HepG2 (cell line): ENCODE measurements at regions not wholly inside any gene's neighbourhood (a gene's known extent, or its start where the extent isn't known, plus 50 kb on each side); places are given as distances from the start of the nearest gene placed in this dataset.

Source experiments
- ATAC-seq: fragments of 200-7000 bp; cut with Tn5 transposase; 3 replicates; pipeline ENCODE4 v1.9.1; 2020; ENCODE audit warnings: mild to moderate bottlenecking, moderate library complexity
- BruUV-seq: library from RNA; stranded (reverse); fragments of 400-500 nt; replicated peaks from 2 replicates; lab custom pipeline; 2021; lab: Mats Ljungman, UMichigan
- CTCF ChIA-PET: fragments of 300-600 bp; formaldehyde crosslinking; extraction: SDS; loops from one replicate; lab custom pipeline; 2021; ENCODE audit warnings: low total read pairs, inconsistent platforms, low intra/inter-chr PET ratio; lab: Yijun Ruan, JAX
- POLR2A ChIA-PET: fragments of 350-600 bp; sonication (Branson Sonifier 250); formaldehyde crosslinking; loops from one replicate; lab custom pipeline; 2020; ENCODE audit warnings: antibody characterized with exemption, inconsistent platforms; lab: Yijun Ruan, JAX
- DNase-seq: peaks from one replicate; pipeline ENCODE4 v3.0.0-alpha.2; 2015; ENCODE audit warnings: low spot score
- FAIRE-seq: peaks from 3 replicates; lab custom pipeline; 2011; peaks lifted over from hg19 to GRCh38; lab: Jason Lieb, UNC
- H2AFZ ChIP-seq: one replicate; pipeline ENCODE4 v1.6.1; 2011; ENCODE audit warnings: low read length, inconsistent platforms
- H3K27ac ChIP-seq: fragments of 300-600 bp; 3 replicates; pipeline ENCODE4 v1.8.0; 2011; ENCODE audit warnings: mixed run types, mild to moderate bottlenecking, mixed read lengths, low read length, inconsistent platforms; ENCODE audit not compliant: insufficient read depth; ENCODE audit errors: extremely low read length
- H3K27me3 ChIP-seq, 2 experiments: fragments of 200-600 bp in 1 of 2; 2 replicates in 1 of 2; 3 replicates in 1 of 2; pipeline versions ENCODE4 v1.6.0 to v1.8.0; 2011; ENCODE audit warnings: low read length in 2 of 2, mild to moderate bottlenecking in 2 of 2, moderate library complexity in 2 of 2, inconsistent platforms in 1 of 2; ENCODE audit not compliant: insufficient read depth in 2 of 2, control insufficient read depth in 1 of 2
- H3K36me3 ChIP-seq, 2 experiments: fragments of 200-600 bp in 1 of 2; replicated peaks in 1 of 2; 2 replicates in 1 of 2; 3 replicates in 1 of 2; pipeline versions ENCODE4 v1.5.1 to v1.8.0; 2011; ENCODE audit warnings: low read length in 2 of 2, inconsistent platforms in 1 of 2; ENCODE audit not compliant: insufficient read depth in 2 of 2, control insufficient read depth in 1 of 2
- H3K4me1 ChIP-seq: 2 replicates; pipeline ENCODE4 v1.5.1; 2012; ENCODE audit warnings: low read length, inconsistent platforms; ENCODE audit not compliant: insufficient read depth
- H3K4me2 ChIP-seq: 2 replicates; pipeline ENCODE4 v1.6.0; 2011; ENCODE audit warnings: low read depth, low read length, inconsistent platforms
- H3K4me3 ChIP-seq, 3 experiments: fragments of 200-600 bp in 1 of 3; sonication (generic), shearing (Covaris generic) in 1 of 3; replicated peaks in 1 of 3; 2 replicates each; pipeline ENCODE4 v1.5.1; 2011 to 2016; ENCODE audit warnings: low read length in 3 of 3, inconsistent platforms in 2 of 3, low read depth in 2 of 3, mild to moderate bottlenecking in 2 of 3, control low read depth in 1 of 3, mixed read lengths in 1 of 3; ENCODE audit not compliant: insufficient read depth in 1 of 3
- H3K79me2 ChIP-seq: one replicate; pipeline ENCODE4 v1.6.1; 2011; ENCODE audit warnings: low read length, inconsistent platforms; ENCODE audit not compliant: insufficient read depth
- H3K9ac ChIP-seq: 2 replicates; pipeline ENCODE4 v1.6.0; 2011; ENCODE audit warnings: mild to moderate bottlenecking, low read depth, low read length, inconsistent platforms; ENCODE audit not compliant: insufficient read depth
- H3K9me3 ChIP-seq: 2 replicates; pipeline ENCODE4 v1.5.1; 2012; ENCODE audit warnings: mild to moderate bottlenecking, low read length
- H4K20me1 ChIP-seq: 2 replicates; pipeline ENCODE4 v1.6.0; 2011; ENCODE audit warnings: inconsistent platforms, mild to moderate bottlenecking, low read length, moderate library complexity; ENCODE audit not compliant: insufficient read depth
- BRCA1 ChIP-seq: sonication (generic); formaldehyde crosslinking; IDR thresholded peaks from 2 replicates; pipeline ENCODE4 v1.4.0; 2020; ENCODE audit warnings: missing genetic modification reagents
- HMG20B ChIP-seq: conservative IDR thresholded peaks from 2 replicates; pipeline ENCODE4 v1.6.1; 2016; ENCODE audit warnings: missing genetic modification reagents, missing compliant biosample characterization
- NBN ChIP-seq: fragments of 450-650 bp; conservative IDR thresholded peaks from 2 replicates; pipeline ENCODE4 v1.6.1; 2017
- NKX3-1 ChIP-seq: sonication (generic); formaldehyde crosslinking; IDR thresholded peaks from 2 replicates; pipeline ENCODE4 v1.5.0; 2020; ENCODE audit warnings: missing genetic modification reagents
- SPEN ChIP-seq: sonication (generic); formaldehyde crosslinking; IDR thresholded peaks from 2 replicates; pipeline ENCODE4 v1.5.1; 2020; ENCODE audit warnings: low read depth, mild to moderate bottlenecking, missing genetic modification reagents
- THRA ChIP-seq: sonication (generic); formaldehyde crosslinking; IDR thresholded peaks from 2 replicates; pipeline ENCODE4 v1.4.0; 2020; ENCODE audit warnings: missing genetic modification reagents, borderline replicate concordance
- ZBTB21 ChIP-seq: sonication (generic); formaldehyde crosslinking; IDR thresholded peaks from 2 replicates; pipeline ENCODE4 v1.4.0; 2020; ENCODE audit warnings: missing genetic modification reagents
- ZNF282 ChIP-seq: fragments of 450-650 bp; IDR thresholded peaks from 2 replicates; pipeline ENCODE4 v1.6.1; 2018; ENCODE audit not compliant: partially characterized antibody
- ZNF572 ChIP-seq: sonication (generic); formaldehyde crosslinking; IDR thresholded peaks from 2 replicates; pipeline ENCODE4 v1.5.1; 2020; ENCODE audit warnings: mild to moderate bottlenecking, missing genetic modification reagents
- ZNF746 ChIP-seq: sonication (generic); formaldehyde crosslinking; IDR thresholded peaks from 2 replicates; pipeline ENCODE4 v1.8.0; 2022; ENCODE audit warnings: mild to moderate bottlenecking, missing genetic modification reagents
- ZNF761 ChIP-seq: sonication (generic); formaldehyde crosslinking; conservative IDR thresholded peaks from 2 replicates; pipeline ENCODE4 v1.4.0; 2020; ENCODE audit warnings: mild to moderate bottlenecking, missing genetic modification reagents
- ZNF766 ChIP-seq: sonication (generic); formaldehyde crosslinking; IDR thresholded peaks from 2 replicates; pipeline ENCODE4 v1.5.0; 2020; ENCODE audit warnings: missing genetic modification reagents, borderline replicate concordance
- ZNF784 ChIP-seq: sonication (generic); formaldehyde crosslinking; IDR thresholded peaks from 2 replicates; pipeline ENCODE4 v1.5.1; 2020; ENCODE audit warnings: missing genetic modification reagents, mild to moderate bottlenecking, borderline replicate concordance
- ZSCAN30 ChIP-seq: sonication (generic); formaldehyde crosslinking; IDR thresholded peaks from 2 replicates; pipeline ENCODE4 v1.5.0; 2020; ENCODE audit warnings: mild to moderate bottlenecking, missing genetic modification reagents
- WGBS: methylation state at CpG from one replicate; pipeline ENCODE4 v1.1.6; 2017; ENCODE audit warnings: low lambda C conversion rate; 5-methylcytosine and 5-hydroxymethylcytosine counted together
- in situ Hi-C: cut with HindIII; loops from 2 replicates; pipeline ENCODE4 v1.10.0; 2017; ENCODE audit warnings: low pct_unique_long_range_greater_than_20kb; ENCODE audit not compliant: extremely low pct_ligation_motif_present
- intact Hi-C: fragments of 100-400 bp; cut with micrococcal nuclease; formaldehyde crosslinking; loops from one replicate; pipeline ENCODE4 v1.10.0; 2022; ENCODE audit not compliant: unreplicated experiment

GRCh38 chr3:41138601-41139000 is 60.7 kb upstream of the CTNNB1 start:
- ATAC-seq, result no peak
- H3K4me2 ChIP-seq, result no peak overlapping the region
- in situ Hi-C loops (no loop called here), intact Hi-C loops (no loop called here)
- no peak overlapping the region for H3K9ac ChIP-seq
- no peaks in the 10 kb centered on the region for H3K4me1 ChIP-seq
- peaks cover 0 to 15% of the 10 kb centered on the region in 2 experiments; a peak in 1 of 5 replicates for H3K27me3 ChIP-seq
- BruUV-seq, result no TSS peak
- no peak for FAIRE-seq
- ChIA-PET POLR2A (no interaction called here), CTCF (no interaction called here)
- no peak overlapping the region for H2AFZ ChIP-seq
- H3K79me2 ChIP-seq, result no peaks in the 10 kb centered on the region
- no peaks in the 10 kb centered on the region for H3K36me3 ChIP-seq
- H4K20me1 ChIP-seq, result no peaks in the 10 kb centered on the region
- H3K4me3 ChIP-seq, result no peak overlapping the region
- no peak for DNase-seq
- no peaks in the 10 kb centered on the region for H3K9me3 ChIP-seq
- no peak overlapping the region for H3K27ac ChIP-seq
- WGBS, result 25% methylated on average over 3 of the region's 3 CpGs
- TF ChIP-seq SPEN (CRISPR knock-in tag) (no peak), ZNF761 (CRISPR knock-in tag) (no peak), NBN (no peak), ZNF766 (CRISPR knock-in tag) (no peak), ZNF282 (no peak), ZBTB21 (CRISPR knock-in tag) (no peak), ZSCAN30 (no peak), BRCA1 (CRISPR knock-in tag) (no peak), NKX3-1 (CRISPR knock-in tag) (no peak), ZNF784 (no peak), ZNF572 (no peak), ZNF746 (CRISPR knock-in tag) (no peak), HMG20B (CRISPR knock-in tag) (no peak), THRA (no peak)
